Parathyroid adenoma (tissue), 2 donors: ENCODE measurements at regions not wholly inside any gene's neighbourhood (a gene's known extent, or its start where the extent isn't known, plus 50 kb on each side); places are given as distances from the start of the nearest gene placed in this dataset.

Source experiments
- H2AFZ ChIP-seq: fragments of 300-600 bp; sonication (generic); one replicate; pipeline ENCODE4 v1.7.0; 2017; ENCODE audit warnings: antibody characterized with exemption, mild to moderate bottlenecking
- H3K27ac ChIP-seq: fragments of 300-600 bp; sonication (generic); one replicate; pipeline ENCODE4 v1.7.0; 2017
- H3K27me3 ChIP-seq: fragments of 300-600 bp; sonication (generic); one replicate; pipeline ENCODE4 v1.7.0; 2017; ENCODE audit warnings: low read length; ENCODE audit not compliant: control insufficient read depth, insufficient read depth
- H3K36me3 ChIP-seq: fragments of 300-600 bp; sonication (generic); one replicate; pipeline ENCODE4 v1.7.0; 2017; ENCODE audit warnings: low read length; ENCODE audit not compliant: control insufficient read depth, insufficient read depth
- H3K4me1 ChIP-seq: fragments of 300-600 bp; sonication (generic); one replicate; pipeline ENCODE4 v1.7.0; 2017; ENCODE audit warnings: control low read depth
- H3K4me2 ChIP-seq: fragments of 300-600 bp; sonication (generic); one replicate; pipeline ENCODE4 v1.7.0; 2017; ENCODE audit warnings: low read length
- H3K4me3 ChIP-seq: fragments of 300-600 bp; sonication (generic); one replicate; pipeline ENCODE4 v1.7.0; 2017; ENCODE audit warnings: low read depth, low read length
- H3K79me2 ChIP-seq: fragments of 300-600 bp; sonication (generic); one replicate; pipeline ENCODE4 v1.7.0; 2017; ENCODE audit warnings: control low read depth
- H3K9ac ChIP-seq: fragments of 300-600 bp; sonication (generic); one replicate; pipeline ENCODE4 v1.7.0; 2017; ENCODE audit warnings: mild to moderate bottlenecking
- H3K9me3 ChIP-seq: fragments of 300-600 bp; sonication (generic); one replicate; pipeline ENCODE4 v1.7.0; 2017; ENCODE audit warnings: low read length; ENCODE audit not compliant: control insufficient read depth
- TF ChIP-seq, protein P1 (sequence below): fragments of 300-600 bp; sonication (generic); IDR thresholded peaks from one replicate; pipeline ENCODE4 v1.7.0; 2017; ENCODE audit warnings: antibody characterized with exemption, mild to moderate bottlenecking
- donor health status: primary hyperparathyroidism.

DNA sequence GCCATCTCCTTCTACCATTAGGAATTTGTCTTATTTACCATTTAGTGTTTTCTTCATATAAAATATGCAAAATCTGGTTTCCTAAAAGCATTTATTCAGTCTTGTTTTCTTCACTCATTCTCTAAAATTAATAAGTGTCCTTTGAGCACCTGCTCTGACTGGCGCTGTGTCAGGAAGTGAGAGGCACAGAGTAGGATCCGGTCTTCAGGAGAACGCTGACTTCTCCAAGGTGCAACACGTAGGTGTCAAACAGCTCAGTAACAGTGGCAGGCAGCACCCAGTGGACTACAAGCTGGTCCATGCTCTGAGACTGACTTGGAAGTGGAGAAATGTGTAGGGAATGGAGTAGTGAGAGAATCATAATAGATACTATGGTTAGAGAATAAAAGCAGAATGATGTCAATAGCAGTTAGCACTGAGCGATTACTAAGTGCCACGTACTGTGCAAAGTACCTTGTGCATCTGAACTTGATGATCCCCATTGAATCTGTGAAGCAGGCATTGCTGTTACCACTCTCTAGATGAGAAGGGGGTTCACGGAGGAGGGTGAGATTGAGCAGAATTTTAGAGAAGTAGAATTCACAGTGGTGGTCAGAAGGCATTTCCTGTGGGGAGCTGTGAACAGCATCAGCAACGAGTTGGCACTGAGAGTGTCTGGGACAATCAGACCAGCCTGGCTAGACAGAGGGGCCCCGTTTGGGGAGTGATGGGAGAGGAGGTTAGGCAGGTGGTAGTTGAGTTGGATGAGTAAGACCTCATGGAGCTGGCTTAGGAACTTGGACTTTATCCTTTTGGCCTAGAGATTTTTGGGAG lies 569.8 kb downstream of the QKI start:
- H3K9ac ChIP-seq, result no peak overlapping the region
- no peaks in the 10 kb centered on the region for H3K4me1 ChIP-seq
- H3K4me2 ChIP-seq, result no peak overlapping the region
- H3K79me2 ChIP-seq, result no peaks in the 10 kb centered on the region
- H3K4me3 ChIP-seq, result no peak overlapping the region
- no peak overlapping the region for H3K27ac ChIP-seq
- TF ChIP-seq, protein P1, sequence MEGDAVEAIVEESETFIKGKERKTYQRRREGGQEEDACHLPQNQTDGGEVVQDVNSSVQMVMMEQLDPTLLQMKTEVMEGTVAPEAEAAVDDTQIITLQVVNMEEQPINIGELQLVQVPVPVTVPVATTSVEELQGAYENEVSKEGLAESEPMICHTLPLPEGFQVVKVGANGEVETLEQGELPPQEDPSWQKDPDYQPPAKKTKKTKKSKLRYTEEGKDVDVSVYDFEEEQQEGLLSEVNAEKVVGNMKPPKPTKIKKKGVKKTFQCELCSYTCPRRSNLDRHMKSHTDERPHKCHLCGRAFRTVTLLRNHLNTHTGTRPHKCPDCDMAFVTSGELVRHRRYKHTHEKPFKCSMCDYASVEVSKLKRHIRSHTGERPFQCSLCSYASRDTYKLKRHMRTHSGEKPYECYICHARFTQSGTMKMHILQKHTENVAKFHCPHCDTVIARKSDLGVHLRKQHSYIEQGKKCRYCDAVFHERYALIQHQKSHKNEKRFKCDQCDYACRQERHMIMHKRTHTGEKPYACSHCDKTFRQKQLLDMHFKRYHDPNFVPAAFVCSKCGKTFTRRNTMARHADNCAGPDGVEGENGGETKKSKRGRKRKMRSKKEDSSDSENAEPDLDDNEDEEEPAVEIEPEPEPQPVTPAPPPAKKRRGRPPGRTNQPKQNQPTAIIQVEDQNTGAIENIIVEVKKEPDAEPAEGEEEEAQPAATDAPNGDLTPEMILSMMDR, result no peak
- H3K36me3 ChIP-seq, result no peaks in the 10 kb centered on the region
- H2AFZ ChIP-seq, result no peak overlapping the region
- no peaks in the 10 kb centered on the region for H3K9me3 ChIP-seq
- H3K27me3 ChIP-seq, result no peaks in the 10 kb centered on the region

DNA sequence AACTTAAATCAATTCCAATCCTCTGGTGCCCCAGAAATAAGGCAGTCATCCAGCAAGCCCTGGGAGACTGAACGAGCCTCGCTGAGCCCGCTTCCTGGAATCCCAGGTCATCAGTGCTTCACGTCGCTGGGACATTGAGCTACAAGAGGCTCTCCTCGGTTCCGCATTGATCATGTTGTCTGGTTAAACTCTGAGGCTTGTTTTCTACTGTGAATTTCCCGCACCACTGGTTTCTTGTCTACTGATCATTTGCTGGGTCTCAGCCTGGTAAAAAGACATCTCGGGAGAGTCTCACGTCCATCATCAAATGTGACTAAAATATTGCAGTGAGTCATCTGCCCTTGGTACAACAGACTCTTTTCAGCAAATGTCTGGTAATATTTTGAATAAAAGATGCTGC lies 569.2 kb downstream of the QKI start:
- Histone ChIP-seq H3K9me3 (no peaks in the 10 kb centered on the region), H3K36me3 (no peaks in the 10 kb centered on the region), H3K4me3 (no peak overlapping the region), H3K27ac (no peak overlapping the region), H2AFZ (no peak overlapping the region), H3K27me3 (no peaks in the 10 kb centered on the region), H3K79me2 (no peaks in the 10 kb centered on the region), H3K4me1 (no peaks in the 10 kb centered on the region), H3K4me2 (no peak overlapping the region), H3K9ac (no peak overlapping the region)
- TF ChIP-seq, protein P1, result no peak

DNA sequence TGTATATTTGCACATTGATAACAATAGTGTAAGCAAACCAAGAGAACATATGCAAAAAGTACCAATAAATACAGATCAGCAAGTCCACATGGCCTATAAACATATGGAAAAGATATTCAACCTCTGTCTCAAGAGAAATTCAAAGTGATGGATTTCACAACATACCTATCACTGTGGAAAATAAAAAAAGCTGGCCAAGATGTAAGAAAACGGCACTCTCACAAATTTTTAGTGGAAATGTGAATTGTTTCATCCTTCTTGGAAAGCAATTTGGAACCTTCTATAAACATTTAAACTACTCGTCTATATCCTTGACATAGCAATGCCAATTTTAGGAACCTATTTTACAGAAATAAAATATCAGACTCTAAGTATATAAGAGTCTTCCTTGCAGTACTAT lies 559.8 kb downstream of the QKI start:
- Histone ChIP-seq H3K27ac (no peak overlapping the region), H3K9ac (no peak overlapping the region), H3K4me2 (no peak overlapping the region), H2AFZ (no peak overlapping the region), H3K9me3 (peaks cover 4% of the 10 kb centered on the region), H3K4me3 (no peak overlapping the region), H3K79me2 (no peaks in the 10 kb centered on the region), H3K4me1 (no peaks in the 10 kb centered on the region), H3K36me3 (no peaks in the 10 kb centered on the region), H3K27me3 (no peaks in the 10 kb centered on the region)
- TF ChIP-seq, protein P1, result no peak

DNA sequence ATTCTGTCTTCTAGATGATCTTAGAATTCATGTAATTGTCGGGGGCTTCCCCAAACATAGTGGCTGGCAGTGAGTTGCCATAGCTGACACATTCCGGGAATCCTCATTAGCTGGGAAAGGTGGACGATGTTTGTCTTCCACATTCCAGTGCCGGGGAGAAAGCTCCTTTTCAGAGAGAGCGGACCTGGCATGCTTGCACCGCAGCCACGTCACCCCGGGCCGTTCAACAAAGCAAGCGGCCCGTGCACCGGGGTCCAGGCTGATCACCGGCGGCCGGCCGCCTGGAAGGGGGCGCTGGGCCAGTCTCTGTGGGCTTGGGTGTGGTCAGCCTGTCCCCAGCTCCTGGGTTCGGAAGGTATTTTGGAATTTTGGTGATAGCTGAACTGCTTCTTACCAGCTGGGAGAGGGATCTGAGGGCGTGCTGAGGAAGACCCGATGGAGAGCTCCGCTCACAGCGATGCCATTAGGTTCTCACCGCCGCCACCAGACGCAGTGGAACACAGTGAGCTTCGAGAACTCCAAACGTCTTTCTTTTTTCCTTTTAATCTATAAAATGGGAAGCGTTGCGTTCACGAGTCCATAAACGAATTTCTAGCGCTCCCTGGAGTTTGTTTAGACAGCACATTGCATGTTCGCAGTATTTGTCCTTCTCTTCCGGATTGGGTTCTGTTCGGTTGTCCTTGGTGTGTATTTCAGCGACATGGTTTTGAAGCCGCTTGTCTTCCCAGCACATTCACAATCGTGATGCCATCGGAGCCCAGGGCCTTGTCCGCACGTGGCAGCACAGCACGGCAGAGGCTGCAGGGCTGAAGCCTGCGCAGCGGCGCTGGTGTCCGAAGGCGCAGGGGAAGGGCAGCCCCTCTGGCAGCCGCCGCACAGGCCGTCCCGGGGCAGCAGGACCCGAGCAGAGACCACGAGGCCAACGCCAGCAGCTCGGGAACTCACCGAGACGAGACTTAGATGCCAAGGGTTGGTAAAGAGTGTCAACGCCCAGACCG lies 557.6 kb downstream of the QKI start:
- no peak overlapping the region for H3K27ac ChIP-seq
- no peak overlapping the region for H3K9ac ChIP-seq
- H3K4me3 ChIP-seq, result no peak overlapping the region
- H3K79me2 ChIP-seq, result no peaks in the 10 kb centered on the region
- no peak overlapping the region for H3K4me2 ChIP-seq
- H3K27me3 ChIP-seq, result no peaks in the 10 kb centered on the region
- H3K9me3 ChIP-seq, result no peaks in the 10 kb centered on the region
- H2AFZ ChIP-seq, result no peak overlapping the region
- no peaks in the 10 kb centered on the region for H3K36me3 ChIP-seq
- H3K4me1 ChIP-seq, result no peaks in the 10 kb centered on the region
- TF ChIP-seq, protein P1, result no peak
